Fibroblast of lung (primary cell): ENCODE measurements at regions not wholly inside any gene's neighbourhood (a gene's known extent, or its start where the extent isn't known, plus 50 kb on each side); places are given as distances from the start of the nearest gene placed in this dataset.

Experiments
- DNase-seq, 2 donors: peaks; one replicate each; pipeline versions ENCODE4 v3.0.0 to v3.0.0-alpha.2; 2010; ENCODE audit warnings: low read depth in 2 of 2
- H2AFZ ChIP-seq: 2 replicates; pipeline ENCODE4 v1.5.1; 2012; ENCODE audit warnings: low read length, control low read depth, inconsistent platforms
- H3K27ac ChIP-seq: 2 replicates; pipeline ENCODE4 v1.5.1; 2011; ENCODE audit warnings: low read length, control low read depth; ENCODE audit not compliant: insufficient read depth
- H3K27me3 ChIP-seq: 2 replicates; pipeline ENCODE4 v1.5.1; 2011; ENCODE audit warnings: mild to moderate bottlenecking, low read length; ENCODE audit not compliant: control insufficient read depth, insufficient read depth
- H3K36me3 ChIP-seq: 2 replicates; pipeline ENCODE4 v1.5.1; 2011; ENCODE audit warnings: low read length; ENCODE audit not compliant: control insufficient read depth, insufficient read depth
- H3K4me1 ChIP-seq: 2 replicates; pipeline ENCODE4 v1.5.1; 2011; ENCODE audit warnings: low read length; ENCODE audit not compliant: control insufficient read depth, insufficient read depth; ENCODE audit errors: extremely low read depth
- H3K4me2 ChIP-seq: 2 replicates; pipeline ENCODE4 v1.5.1; 2011; ENCODE audit warnings: low read length, control low read depth; ENCODE audit not compliant: insufficient read depth; ENCODE audit errors: extremely low read depth
- H3K4me3 ChIP-seq, 4 experiments: fragments of 200-600 bp in 1 of 4; sonication (generic) in 1 of 4; replicated peaks in 1 of 4; 2 replicates each; pipeline ENCODE4 v1.5.1; 2011 to 2016; ENCODE audit warnings: low read length in 4 of 4, low read depth in 3 of 4, mild to moderate bottlenecking in 3 of 4, control low read depth in 2 of 4, inconsistent platforms in 1 of 4, mixed read lengths in 1 of 4; ENCODE audit not compliant: insufficient read depth in 1 of 4; ENCODE audit errors: control extremely low read depth in 1 of 4
- H3K79me2 ChIP-seq: 2 replicates; pipeline ENCODE4 v1.5.1; 2012; ENCODE audit warnings: mild to moderate bottlenecking, low read length, inconsistent platforms; ENCODE audit not compliant: control insufficient read depth, insufficient read depth
- H3K9ac ChIP-seq: 2 replicates; pipeline ENCODE4 v1.5.1; 2011; ENCODE audit warnings: mild to moderate bottlenecking, low read length, control low read depth; ENCODE audit not compliant: insufficient read depth
- H3K9me3 ChIP-seq: 2 replicates; pipeline ENCODE4 v1.5.1; 2012; ENCODE audit warnings: low read depth, low read length; ENCODE audit not compliant: control insufficient read depth, insufficient read depth
- H4K20me1 ChIP-seq: 2 replicates; pipeline ENCODE4 v1.5.1; 2011; ENCODE audit warnings: low read length; ENCODE audit not compliant: control insufficient read depth, insufficient read depth; ENCODE audit errors: extremely low read depth
- EZH2 ChIP-seq: IDR thresholded peaks from 2 replicates; pipeline ENCODE4 v1.5.1; 2012; ENCODE audit warnings: low read length, control low read depth, mild to moderate bottlenecking; ENCODE audit errors: missing control alignments
- TF ChIP-seq, protein P1 (sequence below), 2 donors: IDR thresholded peaks in 1 of 2; conservative IDR thresholded peaks in 1 of 2; 1 replicate in 1 of 2; 2 replicates in 1 of 2; pipeline ENCODE4 v1.5.1; 2011 to 2012; ENCODE audit warnings: low read length in 2 of 2, control low read depth in 1 of 2, inconsistent platforms in 1 of 2, low read depth in 1 of 2, mild to moderate bottlenecking in 1 of 2

DNA sequence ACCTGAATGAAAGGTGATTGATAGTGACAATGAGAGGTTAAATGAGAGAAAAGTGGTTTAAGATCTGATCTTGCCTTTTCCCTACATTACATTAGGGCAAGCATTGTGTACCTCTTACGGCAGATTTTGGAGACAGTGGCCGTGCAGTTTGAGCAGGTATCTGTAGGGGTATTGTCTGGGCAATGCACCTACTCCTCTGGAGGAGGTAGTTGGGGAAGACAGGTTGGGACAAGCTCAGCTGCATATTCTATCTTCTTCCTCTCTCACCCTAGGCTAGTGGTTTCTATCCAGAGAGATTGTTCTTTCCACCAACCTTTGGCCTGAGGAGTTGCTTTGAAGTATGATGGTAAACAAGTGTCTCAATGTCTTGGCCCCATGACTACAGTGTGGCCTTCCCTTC lies 323.2 kb downstream of the CYP26B1 start:
- no peak overlapping the region for H3K4me2 ChIP-seq
- H3K4me3 ChIP-seq, result no peak overlapping the region
- no peaks in the 10 kb centered on the region for H3K27me3 ChIP-seq
- no peak for DNase-seq
- H3K36me3 ChIP-seq, result no peaks in the 10 kb centered on the region
- H2AFZ ChIP-seq, result no peak overlapping the region
- H3K9me3 ChIP-seq, result no peaks in the 10 kb centered on the region
- TF ChIP-seq, protein P1, sequence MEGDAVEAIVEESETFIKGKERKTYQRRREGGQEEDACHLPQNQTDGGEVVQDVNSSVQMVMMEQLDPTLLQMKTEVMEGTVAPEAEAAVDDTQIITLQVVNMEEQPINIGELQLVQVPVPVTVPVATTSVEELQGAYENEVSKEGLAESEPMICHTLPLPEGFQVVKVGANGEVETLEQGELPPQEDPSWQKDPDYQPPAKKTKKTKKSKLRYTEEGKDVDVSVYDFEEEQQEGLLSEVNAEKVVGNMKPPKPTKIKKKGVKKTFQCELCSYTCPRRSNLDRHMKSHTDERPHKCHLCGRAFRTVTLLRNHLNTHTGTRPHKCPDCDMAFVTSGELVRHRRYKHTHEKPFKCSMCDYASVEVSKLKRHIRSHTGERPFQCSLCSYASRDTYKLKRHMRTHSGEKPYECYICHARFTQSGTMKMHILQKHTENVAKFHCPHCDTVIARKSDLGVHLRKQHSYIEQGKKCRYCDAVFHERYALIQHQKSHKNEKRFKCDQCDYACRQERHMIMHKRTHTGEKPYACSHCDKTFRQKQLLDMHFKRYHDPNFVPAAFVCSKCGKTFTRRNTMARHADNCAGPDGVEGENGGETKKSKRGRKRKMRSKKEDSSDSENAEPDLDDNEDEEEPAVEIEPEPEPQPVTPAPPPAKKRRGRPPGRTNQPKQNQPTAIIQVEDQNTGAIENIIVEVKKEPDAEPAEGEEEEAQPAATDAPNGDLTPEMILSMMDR (conservative IDR thresholded peaks at IDR 0.05 in 1 of 2, IDR thresholded peaks at IDR 0.05 in 1 of 2; ENCODE audit: low read depth in 1 of 2, low read length in 2 of 2), result no peak
- no peaks in the 10 kb centered on the region for H3K79me2 ChIP-seq
- H3K4me1 ChIP-seq, result no peaks in the 10 kb centered on the region
- H3K27ac ChIP-seq, result no peak overlapping the region
- H3K9ac ChIP-seq, result no peak overlapping the region
- H4K20me1 ChIP-seq, result no peaks in the 10 kb centered on the region

DNA sequence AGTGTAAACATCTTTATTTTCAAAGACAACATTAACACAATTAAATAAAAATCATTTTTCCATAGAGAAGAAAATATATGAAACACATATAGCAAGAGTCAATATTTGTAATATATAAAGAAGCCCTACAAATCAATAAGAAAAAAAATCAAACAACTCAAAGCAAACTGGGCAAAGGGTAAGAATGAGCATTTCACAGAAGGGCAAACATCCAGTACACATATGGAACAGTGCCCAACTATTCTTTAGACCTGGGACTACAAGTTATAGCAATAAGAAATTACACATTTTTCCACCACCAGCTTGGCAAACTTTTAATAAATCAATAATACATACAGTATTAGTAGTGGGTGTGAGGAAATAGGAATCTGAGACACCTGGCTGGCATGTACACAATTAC lies 324.1 kb downstream of the CYP26B1 start:
- no peak overlapping the region for H3K4me2 ChIP-seq
- H3K79me2 ChIP-seq, result no peaks in the 10 kb centered on the region
- H3K27ac ChIP-seq, result no peak overlapping the region
- no peak for DNase-seq
- H3K36me3 ChIP-seq, result no peaks in the 10 kb centered on the region
- H4K20me1 ChIP-seq, result no peaks in the 10 kb centered on the region
- H3K4me3 ChIP-seq, result no peak overlapping the region
- H2AFZ ChIP-seq, result no peak overlapping the region
- no peaks in the 10 kb centered on the region for H3K27me3 ChIP-seq
- no peaks in the 10 kb centered on the region for H3K4me1 ChIP-seq
- no peak for TF ChIP-seq EZH2
- TF ChIP-seq, protein P1 (conservative IDR thresholded peaks at IDR 0.05 in 1 of 2, IDR thresholded peaks at IDR 0.05 in 1 of 2; ENCODE audit: low read depth in 1 of 2, low read length in 2 of 2), result no peak
- H3K9ac ChIP-seq, result no peak overlapping the region
- no peaks in the 10 kb centered on the region for H3K9me3 ChIP-seq

DNA sequence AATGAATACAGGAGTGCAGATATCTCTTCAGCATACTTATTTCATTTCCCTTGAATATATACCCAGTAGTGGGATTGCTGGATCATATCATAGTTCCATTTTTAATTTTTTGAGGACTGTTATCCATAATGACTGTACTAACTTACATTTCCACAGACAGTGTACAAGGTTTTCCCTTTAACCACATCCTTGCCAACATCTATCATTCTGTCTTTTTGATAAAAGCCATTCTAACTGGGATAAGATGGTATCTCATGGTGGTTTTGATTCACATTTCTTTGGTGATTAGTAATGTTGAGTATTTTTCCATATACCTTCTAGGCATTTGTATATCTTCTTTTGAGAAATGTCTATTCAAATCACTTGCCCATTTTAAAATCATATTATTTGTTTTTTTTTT lies 325.2 kb downstream of the CYP26B1 start:
- H3K36me3 ChIP-seq, result no peaks in the 10 kb centered on the region
- H3K4me3 ChIP-seq, result no peak overlapping the region
- H3K9me3 ChIP-seq, result no peaks in the 10 kb centered on the region
- no peak overlapping the region for H2AFZ ChIP-seq
- no peaks in the 10 kb centered on the region for H3K79me2 ChIP-seq
- H3K4me1 ChIP-seq, result no peaks in the 10 kb centered on the region
- TF ChIP-seq, protein P1 (conservative IDR thresholded peaks at IDR 0.05 in 1 of 2, IDR thresholded peaks at IDR 0.05 in 1 of 2; ENCODE audit: low read depth in 1 of 2, low read length in 2 of 2), result no peak
- no peak for TF ChIP-seq EZH2
- H3K4me2 ChIP-seq, result no peak overlapping the region
- peak in 1 of 2 donors; percentile 80 for DNase-seq
- H4K20me1 ChIP-seq, result no peaks in the 10 kb centered on the region
- no peaks in the 10 kb centered on the region for H3K27me3 ChIP-seq
- H3K27ac ChIP-seq, result no peak overlapping the region
- H3K9ac ChIP-seq, result no peak overlapping the region
